Activated T-helper 1 cell treated with anti-CD3 and anti-CD28 coated beads, Interleukin-12 subunit alpha, Interleukin-12 subunit beta, Interleukin-2, Interleukin-4 antibody, amounts not matched to agents 30 ng/mL and 10 ng/mL and 1 ng/mL, durations not matched to agents 14 hours and 24 hours and 36 hours (primary cell): ENCODE measurements at regions not wholly inside any gene's neighbourhood (a gene's known extent, or its start where the extent isn't known, plus 50 kb on each side); places are given as distances from the start of the nearest gene placed in this dataset.
"Not testable (repeated sequence)": the region's sequence is repeated elsewhere in the genome, so short reads cannot be mapped to it uniquely, and the experiment has no call there.

ENCODE experiments used
- DNase-seq: peaks from one replicate; pipeline ENCODE4 v3.0.0; 2021; ENCODE audit warnings: low spot score
- H3K27ac Mint-ChIP-seq: one replicate; pipeline ENCODE4 v1.8.0; 2021; ENCODE audit warnings: mild to moderate bottlenecking, mixed read lengths
- H3K27me3 Mint-ChIP-seq: one replicate; pipeline ENCODE4 v1.8.0; 2022; ENCODE audit warnings: mild to moderate bottlenecking, moderate library complexity, mixed read lengths; ENCODE audit not compliant: insufficient read depth
- H3K36me3 Mint-ChIP-seq: one replicate; pipeline ENCODE4 v1.8.0; 2021; ENCODE audit warnings: low read depth, mixed read lengths
- H3K4me1 Mint-ChIP-seq: one replicate; pipeline ENCODE4 v1.8.0; 2021; ENCODE audit warnings: low read depth, mixed read lengths
- H3K4me3 Mint-ChIP-seq: one replicate; pipeline ENCODE4 v1.8.0; 2021; ENCODE audit warnings: mild to moderate bottlenecking, moderate library complexity, mixed read lengths
- H3K9me3 Mint-ChIP-seq: one replicate; pipeline ENCODE4 v1.8.0; 2021; ENCODE audit warnings: mixed read lengths
- intact Hi-C: fragments of 100-400 bp; cut with micrococcal nuclease; formaldehyde crosslinking; loops from one replicate; pipeline ENCODE4 v1.15.1; 2024

GRCh38 chr20:12113468-12114371 lies 196.0 kb downstream of the BTBD3 start:
- Mint-ChIP-seq H3K27me3 (no peaks in the 10 kb centered on the region), H3K4me3 (no peak overlapping the region), H3K36me3 (no peaks in the 10 kb centered on the region), H3K4me1 (no peaks in the 10 kb centered on the region), H3K9me3 (no peaks in the 10 kb centered on the region), H3K27ac (no peak overlapping the region)
- no peak for DNase-seq
- intact Hi-C loops, result no loop called here

GRCh38 chr20:12129114-12129513 lies 211.4 kb downstream of the BTBD3 start:
- H3K27me3 Mint-ChIP-seq, H3K36me3 Mint-ChIP-seq, H3K4me3 Mint-ChIP-seq, H3K9me3 Mint-ChIP-seq, intact Hi-C loops, DNase-seq, H3K27ac Mint-ChIP-seq, H3K4me1 Mint-ChIP-seq: not testable (repeated sequence)

- H3K9me3 Mint-ChIP-seq, H3K27ac Mint-ChIP-seq, H3K4me3 Mint-ChIP-seq, H3K4me1 Mint-ChIP-seq, intact Hi-C loops, DNase-seq, H3K27me3 Mint-ChIP-seq, H3K36me3 Mint-ChIP-seq: not testable (repeated sequence)
Observed at GRCh38 chr20:12129532-12129931, 211.8 kb downstream of the BTBD3 start.

GRCh38 chr20:12130781-12131180 lies 213.1 kb downstream of the BTBD3 start:
- DNase-seq, result no peak
- no peak overlapping the region for H3K27ac Mint-ChIP-seq
- H3K27me3 Mint-ChIP-seq, result no peaks in the 10 kb centered on the region
- intact Hi-C loops, result no loop called here
- no peaks in the 10 kb centered on the region for H3K4me1 Mint-ChIP-seq
- H3K4me3 Mint-ChIP-seq, result no peak overlapping the region
- peaks cover 7% of the 10 kb centered on the region for H3K9me3 Mint-ChIP-seq
- no peaks in the 10 kb centered on the region for H3K36me3 Mint-ChIP-seq

- H3K9me3 Mint-ChIP-seq, result peaks cover 12% of the 10 kb centered on the region
- intact Hi-C loops, result no loop called here
- no peak overlapping the region for H3K4me3 Mint-ChIP-seq
- no peak overlapping the region for H3K27ac Mint-ChIP-seq
- H3K4me1 Mint-ChIP-seq, result no peaks in the 10 kb centered on the region
- no peak for DNase-seq
- no peaks in the 10 kb centered on the region for H3K36me3 Mint-ChIP-seq
- H3K27me3 Mint-ChIP-seq, result no peaks in the 10 kb centered on the region
Observed at GRCh38 chr20:12133553-12133952, 215.9 kb downstream of the BTBD3 start.

GRCh38 chr20:12145951-12146350 lies 228.3 kb downstream of the BTBD3 start:
- H3K36me3 Mint-ChIP-seq, H3K4me3 Mint-ChIP-seq, H3K27me3 Mint-ChIP-seq, H3K4me1 Mint-ChIP-seq, intact Hi-C loops, H3K27ac Mint-ChIP-seq, DNase-seq: not testable (repeated sequence)
- peaks cover 12% of the 10 kb centered on the region for H3K9me3 Mint-ChIP-seq

GRCh38 chr20:12152996-12153395 lies 235.3 kb downstream of the BTBD3 start:
- intact Hi-C loops, result no loop called here
- H3K36me3 Mint-ChIP-seq, result no peaks in the 10 kb centered on the region
- no peak for DNase-seq
- no peaks in the 10 kb centered on the region for H3K4me1 Mint-ChIP-seq
- peaks cover 5% of the 10 kb centered on the region for H3K9me3 Mint-ChIP-seq
- no peaks in the 10 kb centered on the region for H3K27me3 Mint-ChIP-seq
- H3K27ac Mint-ChIP-seq, result no peak overlapping the region
- H3K4me3 Mint-ChIP-seq, result no peak overlapping the region

- Mint-ChIP-seq H3K4me3 (no peak overlapping the region), H3K9me3 (peaks cover 3% of the 10 kb centered on the region), H3K27me3 (no peaks in the 10 kb centered on the region), H3K4me1 (no peaks in the 10 kb centered on the region), H3K27ac (no peak overlapping the region), H3K36me3 (no peaks in the 10 kb centered on the region)
- DNase-seq, result no peak
- intact Hi-C loops, result no loop called here
Observed at GRCh38 chr20:12153628-12154027, 235.9 kb downstream of the BTBD3 start.

- Mint-ChIP-seq H3K4me3 (no peak overlapping the region), H3K27me3 (no peaks in the 10 kb centered on the region), H3K9me3 (peaks cover 4% of the 10 kb centered on the region), H3K27ac (no peak overlapping the region), H3K4me1 (no peaks in the 10 kb centered on the region), H3K36me3 (no peaks in the 10 kb centered on the region)
- intact Hi-C loops, result no loop called here
- no peak for DNase-seq
Observed at GRCh38 chr20:12156252-12156651, 238.6 kb downstream of the BTBD3 start.

- H3K9me3 Mint-ChIP-seq, result peaks cover 4% of the 10 kb centered on the region
- no peaks in the 10 kb centered on the region for H3K27me3 Mint-ChIP-seq
- no peaks in the 10 kb centered on the region for H3K36me3 Mint-ChIP-seq
- no peaks in the 10 kb centered on the region for H3K4me1 Mint-ChIP-seq
- intact Hi-C loops, result no loop called here
- no peak for DNase-seq
- H3K27ac Mint-ChIP-seq, result no peak overlapping the region
- H3K4me3 Mint-ChIP-seq, result no peak overlapping the region
Observed at GRCh38 chr20:12159261-12159660, 241.6 kb downstream of the BTBD3 start.

- Mint-ChIP-seq H3K4me1 (no peaks in the 10 kb centered on the region), H3K9me3 (peaks cover 4% of the 10 kb centered on the region), H3K4me3 (no peak overlapping the region), H3K36me3 (no peaks in the 10 kb centered on the region), H3K27me3 (no peaks in the 10 kb centered on the region), H3K27ac (no peak overlapping the region)
- no peak for DNase-seq
- intact Hi-C loops, result no loop called here
Observed at GRCh38 chr20:12161734-12162133, 244.0 kb downstream of the BTBD3 start.

- Mint-ChIP-seq H3K9me3 (peaks cover 5% of the 10 kb centered on the region), H3K4me3 (no peak overlapping the region), H3K27ac (no peak overlapping the region), H3K36me3 (no peaks in the 10 kb centered on the region), H3K27me3 (no peaks in the 10 kb centered on the region), H3K4me1 (no peaks in the 10 kb centered on the region)
- DNase-seq, result no peak
- intact Hi-C loops, result no loop called here
Observed at GRCh38 chr20:12166053-12166717, 248.5 kb downstream of the BTBD3 start.

GRCh38 chr20:12170406-12170805 lies 252.7 kb downstream of the BTBD3 start:
- no peaks in the 10 kb centered on the region for H3K27me3 Mint-ChIP-seq
- H3K36me3 Mint-ChIP-seq, result no peaks in the 10 kb centered on the region
- intact Hi-C loops, result no loop called here
- H3K4me3 Mint-ChIP-seq, result no peak overlapping the region
- no peak for DNase-seq
- no peaks in the 10 kb centered on the region for H3K4me1 Mint-ChIP-seq
- no peak overlapping the region for H3K27ac Mint-ChIP-seq
- H3K9me3 Mint-ChIP-seq, result peaks cover 10% of the 10 kb centered on the region
